DMS 273 treated with DMSO at 0.1 percent for 48 hours (cell line): ENCODE measurements at regions not wholly inside any gene's neighbourhood (a gene's known extent, or its start where the extent isn't known, plus 50 kb on each side); places are given as distances from the start of the nearest gene placed in this dataset.

Experiments
- DNase-seq: peaks from one replicate; lab custom pipeline; 2025; lab: John Stamatoyannopoulos, UW

GRCh38 chr3:195012100-195012499 is 258.9 kb downstream of the XXYLT1 start:
- no peak for DNase-seq

GRCh38 chr3:195012571-195012970 is 258.4 kb downstream of the XXYLT1 start:
- DNase-seq = no peak

- no peak for DNase-seq
Observed at GRCh38 chr3:195013411-195014361, 257.3 kb downstream of the XXYLT1 start.

- no peak for DNase-seq
Observed at GRCh38 chr3:195015021-195015420, 255.9 kb downstream of the XXYLT1 start.

- DNase-seq = no peak
Observed at GRCh38 chr3:195017151-195017550, 253.8 kb downstream of the XXYLT1 start.
